ENCODE measurements at regions not wholly inside any gene's neighbourhood (a gene's known extent, or its start where the extent isn't known, plus 50 kb on each side); places are given as distances from the start of the nearest gene placed in this dataset.

DNA sequence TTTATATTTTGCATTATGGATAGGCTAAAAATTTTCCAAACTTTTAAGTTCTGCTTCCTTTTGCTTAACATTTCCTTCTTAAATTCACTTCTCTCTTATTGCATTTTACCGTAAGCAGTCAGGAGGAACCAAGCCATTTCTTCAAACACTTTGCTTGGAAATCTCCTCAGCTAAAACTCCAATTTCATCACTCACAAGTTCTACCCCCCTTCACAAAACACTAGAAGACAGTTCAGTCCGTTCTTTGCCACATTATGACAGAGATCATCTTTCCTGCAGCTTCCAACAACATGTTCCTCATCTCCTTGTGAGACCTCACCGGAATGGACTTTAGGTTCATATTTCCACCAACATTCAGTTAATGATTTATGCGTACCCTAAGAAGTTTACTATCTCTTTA is 79.2 kb upstream of the LY86 start:
- Histone ChIP-seq H3K27me3 (ENCODE audit: low read depth) (no peaks in the 10 kb centered on the region), H3K27ac (no peak overlapping the region), H3K9me3 (no peaks in the 10 kb centered on the region), H3K36me3 (no peaks in the 10 kb centered on the region), H3K4me3 (no peak overlapping the region), H3K4me1 (no peaks in the 10 kb centered on the region)
- DNase-seq (no peak), ATAC-seq (no peak)
- intact Hi-C loops (cut with DNase I), result no loop called here
- no peak for TF ChIP-seq CTCF (IDR thresholded peaks at IDR 0.05)

DNA sequence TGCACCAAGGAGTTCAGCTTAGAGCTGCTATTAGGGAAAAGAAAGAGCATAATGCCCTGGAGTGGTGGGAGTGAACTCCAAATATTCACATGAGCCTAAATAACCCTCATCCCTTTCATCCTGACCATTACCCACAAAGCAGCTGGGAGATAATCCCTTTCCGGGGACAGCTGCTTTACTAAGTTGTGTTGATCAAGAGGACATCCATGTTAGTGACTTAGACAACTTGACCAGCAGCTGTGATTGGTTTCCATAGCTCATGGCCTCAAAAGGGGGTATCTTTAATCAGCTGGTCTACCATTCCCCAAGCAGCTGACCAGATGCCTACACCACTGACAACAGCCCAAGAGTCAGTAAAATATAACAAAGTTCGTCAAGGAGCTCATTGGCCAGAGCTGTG is 75.8 kb upstream of the LY86 start:
- TF ChIP-seq CTCF (IDR thresholded peaks at IDR 0.05), result no peak
- ATAC-seq, result no peak
- H3K4me1 ChIP-seq, result no peaks in the 10 kb centered on the region
- DNase-seq, result no peak
- H3K27me3 ChIP-seq (ENCODE audit: low read depth), result no peaks in the 10 kb centered on the region
- no peak overlapping the region for H3K27ac ChIP-seq
- H3K4me3 ChIP-seq, result no peak overlapping the region
- intact Hi-C loops (cut with DNase I), result no loop called here
- H3K9me3 ChIP-seq, result no peaks in the 10 kb centered on the region
- no peaks in the 10 kb centered on the region for H3K36me3 ChIP-seq

DNA sequence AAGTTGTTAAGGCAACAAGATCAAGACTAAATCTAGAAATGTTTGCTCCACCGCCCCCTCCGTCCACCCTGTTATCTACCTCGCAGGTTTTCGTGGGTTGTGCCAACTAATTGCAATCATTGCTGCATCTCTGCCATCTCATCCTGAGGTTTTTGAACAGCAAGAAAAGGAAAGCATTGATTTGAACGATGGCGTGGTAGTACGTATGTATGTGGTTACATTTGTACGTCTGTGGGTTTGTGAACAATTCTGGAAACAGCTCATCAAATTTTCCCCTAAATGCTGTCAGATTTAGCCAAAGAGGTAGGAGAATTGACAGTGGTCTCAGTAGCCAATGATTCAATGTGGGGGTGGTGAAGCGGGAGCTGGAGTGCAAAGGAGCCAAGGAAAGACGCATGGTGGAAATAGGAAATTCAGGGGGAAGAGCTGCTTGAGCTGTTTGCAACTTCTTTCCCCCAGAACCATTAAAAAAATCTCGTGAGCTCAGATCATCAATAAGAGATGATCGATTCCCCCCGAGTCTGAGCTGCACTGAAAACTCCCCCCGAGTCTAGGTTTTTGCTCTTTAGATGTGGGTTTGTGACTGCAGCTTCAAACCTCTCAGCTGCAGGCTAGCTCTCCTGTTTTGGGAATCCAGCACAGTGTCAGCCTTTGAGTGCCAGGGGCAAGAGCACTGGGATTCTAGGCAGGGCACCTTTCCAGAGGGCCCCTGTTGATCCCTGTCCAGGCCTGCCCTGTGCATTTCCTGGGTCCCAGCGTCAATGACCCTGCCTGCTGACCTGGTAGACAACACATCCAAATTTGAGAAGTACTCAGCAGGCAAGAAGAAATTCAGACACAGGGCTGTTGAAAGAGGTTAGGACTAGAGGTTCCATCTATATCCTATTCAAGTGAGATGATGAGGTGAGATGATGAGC is 72.6 kb upstream of the LY86 start:
- H3K27ac ChIP-seq, result no peak overlapping the region
- no peak overlapping the region for H3K4me3 ChIP-seq
- intact Hi-C loops (cut with DNase I), result no loop called here
- TF ChIP-seq CTCF (IDR thresholded peaks at IDR 0.05), result no peak
- no peak for ATAC-seq
- no peaks in the 10 kb centered on the region for H3K27me3 ChIP-seq (ENCODE audit: low read depth)
- no peaks in the 10 kb centered on the region for H3K4me1 ChIP-seq
- H3K36me3 ChIP-seq, result no peaks in the 10 kb centered on the region
- no peaks in the 10 kb centered on the region for H3K9me3 ChIP-seq
- no peak for DNase-seq

GRCh38 chr6:6516666-6517458 is 71.7 kb upstream of the LY86 start:
- Histone ChIP-seq H3K36me3 (no peaks in the 10 kb centered on the region), H3K27ac (no peak overlapping the region), H3K27me3 (ENCODE audit: low read depth) (no peaks in the 10 kb centered on the region), H3K4me1 (no peaks in the 10 kb centered on the region), H3K9me3 (no peaks in the 10 kb centered on the region), H3K4me3 (no peak overlapping the region)
- no peak for ATAC-seq
- DNase-seq, result no peak
- no peak for TF ChIP-seq CTCF (IDR thresholded peaks at IDR 0.05)
- intact Hi-C loops (cut with DNase I), result no loop called here

GRCh38 chr6:6518631-6519427 is 69.7 kb upstream of the LY86 start:
- intact Hi-C loops (cut with DNase I), result no loop called here
- no peak for ATAC-seq
- no peaks in the 10 kb centered on the region for H3K9me3 ChIP-seq

More at GRCh38 chr6:6518631-6519427, 69.7 kb upstream of the LY86 start:
- DNase-seq, result no peak
- no peaks in the 10 kb centered on the region for H3K36me3 ChIP-seq
- no peak for TF ChIP-seq CTCF (IDR thresholded peaks at IDR 0.05)
- H3K4me3 ChIP-seq, result no peak overlapping the region
- no peak overlapping the region for H3K27ac ChIP-seq
- no peaks in the 10 kb centered on the region for H3K4me1 ChIP-seq
- no peaks in the 10 kb centered on the region for H3K27me3 ChIP-seq (ENCODE audit: low read depth)
